ENCODE measurements at regions not wholly inside any gene's neighbourhood (a gene's known extent, or its start where the extent isn't known, plus 50 kb on each side); places are given as distances from the start of the nearest gene placed in this dataset.
"Not testable (repeated sequence)": the region's sequence is repeated elsewhere in the genome, so short reads cannot be mapped to it uniquely, and the experiment has no call there.

DNA sequence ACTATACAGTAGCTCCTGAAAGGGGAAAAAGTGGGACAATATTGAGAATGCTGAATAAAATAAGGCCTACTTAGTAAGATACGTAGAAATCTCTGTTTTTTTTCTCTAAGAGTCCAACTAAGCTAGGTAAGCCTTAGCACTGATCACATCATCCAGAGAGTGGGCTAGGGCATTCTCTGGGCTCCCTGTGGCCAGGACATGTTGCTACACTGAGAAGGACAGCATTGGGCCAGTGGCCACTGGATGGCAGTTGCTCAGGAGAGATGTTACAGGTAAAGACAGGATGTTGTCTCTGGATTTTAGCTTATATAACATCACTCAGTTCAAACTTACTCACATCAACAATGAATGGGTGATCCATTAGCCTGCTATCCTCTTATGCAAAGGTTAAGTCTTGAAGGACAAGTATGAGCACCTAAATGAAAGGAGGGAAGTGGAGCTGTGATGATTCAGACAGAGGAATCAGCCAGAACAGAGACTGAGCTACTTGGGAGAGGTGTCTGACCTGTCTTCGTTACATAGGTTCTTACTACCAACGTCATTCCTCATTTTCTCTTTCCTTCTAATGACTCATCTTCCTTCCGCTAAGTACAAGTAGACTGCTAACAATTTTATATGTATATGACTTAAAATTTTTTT, 226.6 kb upstream of the ADCY2 start:
- intact Hi-C loops (cut with DNase I) = no loop called here
- no peak for DNase-seq (ENCODE audit: low spot score)

DNA sequence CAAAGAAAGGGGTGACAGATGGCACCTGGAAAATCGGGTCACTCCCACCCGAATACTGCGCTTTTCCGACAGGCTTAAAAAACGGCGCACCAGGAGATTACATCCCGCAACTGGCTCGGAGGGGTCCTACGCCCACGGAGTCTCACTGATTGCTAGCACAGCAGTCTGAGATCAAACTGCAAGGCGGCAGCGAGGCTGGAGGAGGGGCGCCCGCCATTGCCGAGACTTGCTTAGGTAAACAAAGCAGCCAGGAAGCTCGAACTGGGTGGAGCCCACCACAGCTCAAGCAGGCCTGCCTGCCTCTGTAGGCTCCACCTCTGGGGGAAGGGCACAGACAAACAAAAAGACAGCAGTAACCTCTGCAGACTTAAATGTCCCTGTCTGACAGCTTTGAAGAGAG, 225.2 kb upstream of the ADCY2 start:
- DNase-seq (ENCODE audit: low spot score); intact Hi-C loops (cut with DNase I): not testable (repeated sequence)

DNA sequence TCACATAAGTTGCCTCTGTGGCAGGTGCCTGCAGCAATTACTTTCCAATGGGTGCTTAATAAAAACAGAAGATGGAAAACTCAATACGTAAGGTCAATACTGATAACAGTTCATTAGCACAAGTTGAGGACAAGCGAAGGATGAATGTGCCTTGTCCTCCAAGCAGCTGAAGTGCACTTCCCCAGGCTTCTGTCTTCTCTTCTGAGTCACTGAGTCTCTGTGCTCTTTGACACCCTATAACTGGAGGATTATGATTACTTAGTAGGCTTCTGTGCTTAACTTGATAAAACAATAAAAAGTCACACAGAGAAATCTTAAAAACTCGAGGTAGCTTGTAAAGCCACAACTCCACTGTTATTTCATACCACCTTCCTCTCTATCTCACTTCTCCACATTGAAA, 216.6 kb upstream of the ADCY2 start:
- no peak for DNase-seq (ENCODE audit: low spot score)
- intact Hi-C loops (cut with DNase I) = no loop called here

DNA sequence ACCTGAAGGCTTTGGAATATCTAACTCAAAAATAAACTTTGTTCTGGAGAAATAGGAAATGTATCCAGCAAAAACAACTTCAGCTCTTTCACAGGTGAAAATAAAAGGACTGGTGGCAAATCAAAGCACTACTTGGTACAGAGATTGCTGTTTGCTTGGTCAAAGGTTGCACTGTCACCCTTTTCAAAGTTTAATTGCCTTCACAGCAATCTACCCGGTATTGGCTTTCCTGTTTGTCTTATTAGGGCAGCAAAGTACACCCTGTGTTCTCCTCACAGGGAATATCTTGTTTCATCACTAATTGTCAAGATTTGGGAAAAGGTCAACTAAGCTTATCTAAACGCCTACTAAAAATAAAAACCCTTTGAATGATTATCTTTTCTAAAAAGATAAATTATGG, 214.1 kb upstream of the ADCY2 start:
- DNase-seq (ENCODE audit: low spot score) = no peak
- intact Hi-C loops (cut with DNase I) = no loop called here

- DNase-seq (ENCODE audit: low spot score) = no peak
- intact Hi-C loops (cut with DNase I) = no loop called here
Measured at GRCh38 chr5:7185742-7186141, 210.2 kb upstream of the ADCY2 start.

- DNase-seq (ENCODE audit: low spot score) = no peak
- intact Hi-C loops (cut with DNase I) = no loop called here
Measured at GRCh38 chr5:7186818-7187217, 209.1 kb upstream of the ADCY2 start.

- no peak for DNase-seq (ENCODE audit: low spot score)
- intact Hi-C loops (cut with DNase I) = no loop called here
Measured at GRCh38 chr5:7190712-7191250, 205.2 kb upstream of the ADCY2 start.

DNA sequence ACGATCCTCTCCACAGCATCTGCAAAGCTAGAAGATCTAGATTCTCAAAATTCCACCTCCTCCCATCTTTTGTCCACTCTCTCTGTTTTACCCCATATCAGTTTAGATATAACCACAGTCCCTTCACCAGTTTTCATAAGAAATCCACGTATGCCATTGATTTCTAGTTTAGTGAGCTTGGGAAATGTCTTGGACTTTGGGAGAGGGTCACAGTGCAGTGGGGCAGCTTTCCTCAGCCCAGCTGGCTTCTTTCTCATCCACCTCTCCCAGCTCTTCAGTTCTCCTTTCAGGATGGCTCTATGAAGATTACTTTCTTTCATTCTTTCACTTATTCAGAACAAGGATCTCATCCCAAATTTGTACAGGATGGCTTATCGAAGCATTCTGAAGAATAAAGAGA, 203.9 kb upstream of the ADCY2 start:
- intact Hi-C loops (cut with DNase I) = no loop called here
- DNase-seq (ENCODE audit: low spot score) = no peak

DNA sequence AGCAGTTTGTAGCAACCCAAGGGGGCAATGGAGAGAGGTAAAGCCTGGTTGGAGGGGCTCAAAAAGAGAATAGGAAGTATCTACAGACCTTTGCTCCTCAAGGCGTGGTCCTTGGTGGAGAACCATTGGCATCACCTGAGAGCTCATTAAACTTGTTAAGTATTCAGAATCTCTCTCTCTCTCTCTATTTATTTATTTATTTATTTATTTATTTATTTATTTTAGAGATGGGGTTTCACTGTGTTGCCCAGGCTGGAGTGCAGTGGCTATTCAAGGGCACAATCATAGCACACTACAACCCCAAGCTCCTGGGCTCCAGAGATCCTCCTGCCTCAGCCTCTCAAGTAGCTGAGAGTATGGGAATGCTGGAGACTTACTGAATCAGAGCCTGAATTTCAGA, 193.1 kb upstream of the ADCY2 start:
- intact Hi-C loops (cut with DNase I) = no loop called here
- no peak for DNase-seq (ENCODE audit: low spot score)

- no peak for DNase-seq (ENCODE audit: low spot score)
- intact Hi-C loops (cut with DNase I) = no loop called here
Measured at GRCh38 chr5:7207979-7208378, 188.0 kb upstream of the ADCY2 start.

DNA sequence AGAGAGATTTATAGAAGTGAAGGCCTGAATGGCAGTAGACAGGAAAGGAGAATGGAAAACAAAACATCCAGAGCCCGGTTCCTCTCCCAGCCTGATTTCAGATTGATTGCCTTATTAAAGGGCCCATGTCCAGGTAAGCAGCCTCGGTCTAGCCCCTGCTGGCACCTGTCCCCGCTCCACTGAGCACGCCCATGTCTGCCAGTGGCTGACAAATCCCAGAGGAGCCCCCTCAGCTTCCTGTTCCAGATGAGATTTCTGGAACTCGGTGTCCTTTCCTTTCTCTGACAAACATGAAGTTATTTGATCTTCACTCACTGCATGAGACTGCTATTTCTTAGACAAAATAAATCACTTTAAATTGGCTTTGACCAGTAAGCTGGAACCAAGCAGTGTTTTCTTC, 187.0 kb upstream of the ADCY2 start:
- intact Hi-C loops (cut with DNase I) = no loop called here
- DNase-seq (ENCODE audit: low spot score) = peak; percentile 82

DNA sequence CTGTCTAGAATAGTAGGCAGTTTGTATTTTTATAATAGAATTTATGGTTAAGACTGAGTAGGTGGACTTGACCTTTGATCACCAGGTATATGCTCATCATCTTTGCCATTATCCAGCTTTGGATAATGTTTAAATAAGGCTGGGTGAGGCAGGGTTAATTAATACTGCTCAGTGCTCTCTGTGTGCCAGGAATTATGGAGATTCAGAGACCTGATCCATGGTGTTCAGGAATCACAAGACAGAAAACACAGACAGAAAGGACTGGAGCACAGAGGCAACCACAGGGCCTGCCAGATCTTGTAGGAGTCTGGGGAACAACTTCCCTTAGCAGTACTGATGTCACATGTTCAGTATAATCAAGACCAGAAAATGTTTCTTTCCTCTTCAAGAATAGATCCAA, 186.3 kb upstream of the ADCY2 start:
- DNase-seq (ENCODE audit: low spot score) = no peak
- intact Hi-C loops (cut with DNase I) = no loop called here

- intact Hi-C loops (cut with DNase I) = no loop called here
- DNase-seq (ENCODE audit: low spot score) = no peak
Measured at GRCh38 chr5:7210549-7210948, 185.4 kb upstream of the ADCY2 start.

GRCh38 chr5:7213525-7213924, 182.4 kb upstream of the ADCY2 start:
- intact Hi-C loops (cut with DNase I) = no loop called here
- DNase-seq (ENCODE audit: low spot score) = no peak

- intact Hi-C loops (cut with DNase I) = no loop called here
- no peak for DNase-seq (ENCODE audit: low spot score)
Measured at GRCh38 chr5:7214906-7215416, 181.0 kb upstream of the ADCY2 start.

DNA sequence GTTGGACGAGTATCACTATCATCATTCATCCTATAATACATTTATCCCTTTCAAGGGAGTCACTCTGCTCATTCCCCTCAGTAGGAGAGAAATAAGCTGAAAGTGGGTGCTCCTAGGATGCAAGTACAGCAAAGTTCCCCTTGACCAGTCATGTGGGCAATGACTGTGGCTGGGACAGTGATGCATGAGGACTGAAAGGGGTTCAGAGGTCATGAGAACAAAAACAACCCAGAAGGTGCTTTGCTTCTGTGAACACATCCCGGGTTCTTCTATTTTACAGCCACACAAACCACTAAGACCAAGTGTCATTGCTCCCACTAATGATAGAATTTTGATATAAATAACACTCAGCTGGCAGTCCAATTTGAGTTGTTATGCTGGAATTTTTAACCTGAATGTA, 177.8 kb upstream of the ADCY2 start:
- no peak for DNase-seq (ENCODE audit: low spot score)
- intact Hi-C loops (cut with DNase I) = no loop called here

- no peak for DNase-seq (ENCODE audit: low spot score)
- intact Hi-C loops (cut with DNase I) = no loop called here
Measured at GRCh38 chr5:7220156-7220555, 175.8 kb upstream of the ADCY2 start.

- intact Hi-C loops (cut with DNase I) = no loop called here
- DNase-seq (ENCODE audit: low spot score) = no peak
Measured at GRCh38 chr5:7221041-7221440, 174.9 kb upstream of the ADCY2 start.

GRCh38 chr5:7225826-7226225, 170.1 kb upstream of the ADCY2 start:
- DNase-seq (ENCODE audit: low spot score) = no peak
- intact Hi-C loops (cut with DNase I) = no loop called here

- intact Hi-C loops (cut with DNase I) = no loop called here
- DNase-seq (ENCODE audit: low spot score) = no peak
Measured at GRCh38 chr5:7242118-7242710, 153.7 kb upstream of the ADCY2 start.

DNA sequence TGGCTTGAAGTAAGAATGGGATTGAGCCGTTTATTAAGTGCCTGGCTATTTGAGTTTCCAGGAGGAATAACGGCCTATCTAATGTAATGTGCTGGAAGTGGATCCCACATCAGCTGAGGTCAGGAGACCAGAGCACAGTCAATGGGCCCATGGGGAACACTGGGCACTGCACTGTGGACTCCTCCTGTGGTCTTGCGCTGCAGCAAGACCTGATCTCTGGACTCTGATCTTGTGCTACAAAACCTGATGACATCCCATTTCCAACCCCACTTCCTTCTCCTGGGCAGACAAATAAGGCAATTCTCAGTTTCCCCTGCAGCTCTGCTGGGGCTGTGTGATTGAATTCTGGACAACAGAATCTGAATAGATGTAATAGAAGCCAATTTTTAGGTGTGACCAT, 151.7 kb upstream of the ADCY2 start:
- intact Hi-C loops (cut with DNase I) = no loop called here
- DNase-seq (ENCODE audit: low spot score) = no peak
